ENCODE measurements at regions not wholly inside any gene's neighbourhood (a gene's known extent, or its start where the extent isn't known, plus 50 kb on each side); places are given as distances from the start of the nearest gene placed in this dataset.

GRCh38 chr21:34217263-34217662 lies 143.9 kb downstream of the MRPS6 start:
- no peak for DNase-seq
- no peak overlapping the region for H3K4me3 ChIP-seq
- 92 to 100% methylated on average over 3 of the region's 3 CpGs for WGBS, 2 donors
- no peak overlapping the region for H3K27ac ChIP-seq
- no peaks in the 10 kb centered on the region for H3K9me3 ChIP-seq
- no peak for TF ChIP-seq POLR2A (IDR thresholded peaks at IDR 0.05)
- no peak for TF ChIP-seq CTCF (IDR thresholded peaks at IDR 0.05)
- no peaks in the 10 kb centered on the region for H3K27me3 ChIP-seq
- intact Hi-C loops (cut with DNase I; ENCODE audit: low total_unique reads): no loop called here
- H3K4me1 ChIP-seq: no peaks in the 10 kb centered on the region
- no peaks in the 10 kb centered on the region for H3K36me3 ChIP-seq (ENCODE audit: low read depth, missing control alignments)

GRCh38 chr21:34219334-34220060 lies 144.3 kb upstream of the KCNE2 start:
- no peaks in the 10 kb centered on the region for H3K36me3 ChIP-seq (ENCODE audit: low read depth, missing control alignments)
- DNase-seq: no peak
- intact Hi-C loops (cut with DNase I; ENCODE audit: low total_unique reads): no loop called here
- no peak overlapping the region for H3K4me3 ChIP-seq
- no peak overlapping the region for H3K27ac ChIP-seq
- 84 to 95% methylated on average over 4 of the region's 4 CpGs for WGBS, 2 donors
- H3K4me1 ChIP-seq: no peaks in the 10 kb centered on the region
- H3K27me3 ChIP-seq: no peaks in the 10 kb centered on the region
- no peak for TF ChIP-seq POLR2A (IDR thresholded peaks at IDR 0.05)
- no peak for TF ChIP-seq CTCF (IDR thresholded peaks at IDR 0.05)
- H3K9me3 ChIP-seq: no peaks in the 10 kb centered on the region

- H3K4me1 ChIP-seq: no peaks in the 10 kb centered on the region
- H3K27ac ChIP-seq: peak overlapping the region in 1 of 2 donors; percentile 21
- TF ChIP-seq POLR2A (IDR thresholded peaks at IDR 0.05) (no peak), CTCF (IDR thresholded peaks at IDR 0.05) (no peak)
- DNase-seq: no peak
- WGBS, 2 donors: 89% methylated on average over 1 of the region's 1 CpG
- no peaks in the 10 kb centered on the region for H3K27me3 ChIP-seq
- no peaks in the 10 kb centered on the region for H3K36me3 ChIP-seq (ENCODE audit: low read depth, missing control alignments)
- no peak overlapping the region for H3K4me3 ChIP-seq
- intact Hi-C loops (cut with DNase I; ENCODE audit: low total_unique reads): no loop called here
- H3K9me3 ChIP-seq: no peaks in the 10 kb centered on the region
Observed at GRCh38 chr21:34220556-34221195, 143.1 kb upstream of the KCNE2 start.

GRCh38 chr21:34221331-34222030 lies 142.3 kb upstream of the KCNE2 start:
- 78 to 81% methylated on average over 11 of the region's 11 CpGs for WGBS, 2 donors
- TF ChIP-seq CTCF (IDR thresholded peaks at IDR 0.05) (no peak), POLR2A (IDR thresholded peaks at IDR 0.05) (no peak)
- H3K4me3 ChIP-seq: no peak overlapping the region
- H3K9me3 ChIP-seq: no peaks in the 10 kb centered on the region
- H3K27me3 ChIP-seq: no peaks in the 10 kb centered on the region
- intact Hi-C loops (cut with DNase I; ENCODE audit: low total_unique reads): no loop called here
- H3K36me3 ChIP-seq (ENCODE audit: low read depth, missing control alignments): no peaks in the 10 kb centered on the region
- peak overlapping the region in 1 of 2 donors; percentile 21 for H3K27ac ChIP-seq
- DNase-seq: no peak
- no peaks in the 10 kb centered on the region for H3K4me1 ChIP-seq
